ENCODE measurements at regions not wholly inside any gene's neighbourhood (a gene's known extent, or its start where the extent isn't known, plus 50 kb on each side); places are given as distances from the start of the nearest gene placed in this dataset.

- TF ChIP-seq CTCF (IDR thresholded peaks at IDR 0.05; ENCODE audit: control extremely low read depth, extremely low read depth, low read depth, missing control alignments) = no peak
- ChIA-PET CTCF (no interaction called here), POLR2A (no interaction called here)
- no peak for DNase-seq (ENCODE audit: extremely low spot score)
Measured at GRCh38 chr2:82089518-82089917, 1785.0 kb upstream of the LRRTM1 start.

- ChIA-PET CTCF (no interaction called here), POLR2A (no interaction called here)
- no peak for DNase-seq (ENCODE audit: extremely low spot score)
- no peak for TF ChIP-seq CTCF (IDR thresholded peaks at IDR 0.05; ENCODE audit: control extremely low read depth, extremely low read depth, low read depth, missing control alignments)
Measured at GRCh38 chr2:82084679-82085392, 1780.3 kb upstream of the LRRTM1 start.

GRCh38 chr2:82075875-82076274 is 1771.3 kb upstream of the LRRTM1 start:
- DNase-seq (ENCODE audit: extremely low spot score) = no peak
- ChIA-PET POLR2A (no interaction called here), CTCF (no interaction called here)
- TF ChIP-seq CTCF (IDR thresholded peaks at IDR 0.05; ENCODE audit: control extremely low read depth, extremely low read depth, low read depth, missing control alignments) = no peak

- POLR2A ChIA-PET = no interaction called here
- no peak for DNase-seq (ENCODE audit: extremely low spot score)
- no peak for TF ChIP-seq CTCF (IDR thresholded peaks at IDR 0.05; ENCODE audit: control extremely low read depth, extremely low read depth, low read depth, missing control alignments)
- CTCF ChIA-PET = no interaction called here
Measured at GRCh38 chr2:82062463-82062862, 1757.9 kb upstream of the LRRTM1 start.

GRCh38 chr2:82055846-82056245 is 1751.3 kb upstream of the LRRTM1 start:
- no peak for DNase-seq (ENCODE audit: extremely low spot score)
- ChIA-PET CTCF (interaction anchor here (1.3 kb wide), 1 partner anchor 13 kb away, joined by 3 read pairs; no protein-coding TSS in a partner anchor), POLR2A (no interaction called here)
- no peak for TF ChIP-seq CTCF (IDR thresholded peaks at IDR 0.05; ENCODE audit: control extremely low read depth, extremely low read depth, low read depth, missing control alignments)

GRCh38 chr2:82043867-82044266 is 1739.3 kb upstream of the LRRTM1 start:
- DNase-seq (ENCODE audit: extremely low spot score) = no peak
- POLR2A ChIA-PET = no interaction called here
- CTCF ChIA-PET = interaction anchor here (1.6 kb wide), 1 partner anchor 11 kb away, joined by 3 read pairs; no protein-coding TSS in a partner anchor
- TF ChIP-seq CTCF (IDR thresholded peaks at IDR 0.05; ENCODE audit: control extremely low read depth, extremely low read depth, low read depth, missing control alignments) = no peak
